ENCODE measurements at regions not wholly inside any gene's neighbourhood (a gene's known extent, or its start where the extent isn't known, plus 50 kb on each side); places are given as distances from the start of the nearest gene placed in this dataset.

DNA sequence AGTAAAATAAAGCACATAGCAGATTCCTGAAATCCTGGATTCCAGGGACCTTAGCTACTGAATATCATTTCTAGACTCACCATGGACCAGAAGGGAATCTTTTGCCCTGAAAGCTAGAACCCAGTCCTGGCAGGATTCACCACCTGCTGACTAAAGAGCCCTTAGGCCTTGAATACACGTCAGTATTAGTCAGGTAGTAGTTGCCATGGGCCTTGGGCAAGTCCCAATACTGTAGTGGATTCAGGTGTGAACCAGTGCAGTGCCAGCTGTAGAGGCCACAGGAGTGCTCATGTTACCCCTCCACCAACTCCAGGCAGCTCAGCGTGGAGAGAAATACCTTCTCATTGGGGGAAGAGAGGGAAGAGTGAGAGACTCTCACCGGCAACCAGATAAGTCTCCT, 64.1 kb upstream of the UBQLN2 start:
- no peak overlapping the region for H3K4me3 ChIP-seq
- no peak for DNase-seq
- no peaks in the 10 kb centered on the region for H3K9me3 ChIP-seq
- H3K27me3 ChIP-seq = no peaks in the 10 kb centered on the region
- no peaks in the 10 kb centered on the region for H3K36me3 ChIP-seq

DNA sequence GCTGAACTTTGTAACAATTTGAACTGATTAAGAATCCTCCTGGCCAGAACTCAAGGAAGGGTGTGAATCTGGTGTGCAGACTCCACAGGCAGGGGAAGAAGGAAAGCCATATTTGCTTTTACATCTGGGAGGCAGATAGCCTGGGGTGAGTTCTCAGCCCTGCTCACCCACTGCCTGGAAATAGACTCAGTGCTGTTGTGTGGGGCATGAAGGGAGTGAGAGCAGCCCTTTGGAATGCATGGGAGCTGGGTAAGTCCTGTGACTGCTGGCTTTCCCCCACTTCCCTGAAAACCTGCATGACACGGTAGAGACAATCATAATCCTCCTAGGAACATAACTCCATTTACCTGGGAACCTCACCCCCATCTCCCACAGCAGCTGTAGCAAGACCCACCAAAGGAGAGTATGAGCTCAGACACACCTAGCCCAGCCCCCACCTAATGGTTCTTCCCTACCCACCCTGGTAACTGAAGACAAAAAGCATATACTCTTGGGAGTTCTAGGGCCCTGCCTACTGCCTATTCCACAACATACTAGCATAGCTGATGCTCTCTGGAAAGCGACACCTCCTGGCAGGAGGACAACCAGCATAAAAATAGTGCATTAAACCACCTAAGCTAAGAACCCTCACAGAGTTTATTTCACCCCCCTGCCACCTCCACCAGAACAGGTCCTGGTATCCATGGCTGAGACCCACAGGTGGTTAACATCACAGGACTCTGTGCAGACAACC, 59.3 kb upstream of the UBQLN2 start:
- no peaks in the 10 kb centered on the region for H3K36me3 ChIP-seq
- no peaks in the 10 kb centered on the region for H3K9me3 ChIP-seq
- DNase-seq = no peak
- H3K4me3 ChIP-seq = no peak overlapping the region
- no peaks in the 10 kb centered on the region for H3K27me3 ChIP-seq

DNA sequence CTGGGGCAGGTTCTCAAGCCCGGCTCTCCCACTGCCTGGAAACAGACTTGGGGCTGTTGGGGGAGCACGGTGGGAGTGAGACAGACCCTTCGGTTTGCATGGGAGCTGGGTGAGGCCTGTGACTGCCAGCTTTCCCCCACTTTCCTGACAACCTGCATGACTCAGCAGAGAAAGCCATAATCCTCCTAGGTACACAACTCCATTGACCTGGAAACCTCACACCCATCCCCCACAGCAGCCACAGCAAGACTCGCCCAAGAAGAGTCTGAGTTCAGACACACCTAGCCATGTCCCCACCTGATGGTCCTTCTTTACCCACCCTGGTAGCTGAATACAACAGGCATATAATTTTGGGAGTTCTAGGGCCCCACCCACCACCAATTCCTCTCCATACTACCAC, 57.6 kb upstream of the UBQLN2 start:
- Histone ChIP-seq H3K36me3 (no peaks in the 10 kb centered on the region), H3K4me3 (no peak overlapping the region), H3K27me3 (no peaks in the 10 kb centered on the region), H3K9me3 (no peaks in the 10 kb centered on the region)
- no peak for DNase-seq
